GM19468 (cell line): ENCODE measurements at regions not wholly inside any gene's neighbourhood (a gene's known extent, or its start where the extent isn't known, plus 50 kb on each side); places are given as distances from the start of the nearest gene placed in this dataset.
"Not testable (repeated sequence)": the region's sequence is repeated elsewhere in the genome, so short reads cannot be mapped to it uniquely, and the experiment has no call there.

ENCODE experiments used
- ATAC-seq: cut with Tn5 transposase; IDR thresholded peaks from one replicate; pipeline ENCODE4 v1.9.1; 2021; ENCODE audit warnings: mild to moderate bottlenecking, moderate library complexity, moderate number of reproducible peaks; ENCODE audit not compliant: unreplicated experiment; ENCODE audit errors: extremely low read depth

DNA sequence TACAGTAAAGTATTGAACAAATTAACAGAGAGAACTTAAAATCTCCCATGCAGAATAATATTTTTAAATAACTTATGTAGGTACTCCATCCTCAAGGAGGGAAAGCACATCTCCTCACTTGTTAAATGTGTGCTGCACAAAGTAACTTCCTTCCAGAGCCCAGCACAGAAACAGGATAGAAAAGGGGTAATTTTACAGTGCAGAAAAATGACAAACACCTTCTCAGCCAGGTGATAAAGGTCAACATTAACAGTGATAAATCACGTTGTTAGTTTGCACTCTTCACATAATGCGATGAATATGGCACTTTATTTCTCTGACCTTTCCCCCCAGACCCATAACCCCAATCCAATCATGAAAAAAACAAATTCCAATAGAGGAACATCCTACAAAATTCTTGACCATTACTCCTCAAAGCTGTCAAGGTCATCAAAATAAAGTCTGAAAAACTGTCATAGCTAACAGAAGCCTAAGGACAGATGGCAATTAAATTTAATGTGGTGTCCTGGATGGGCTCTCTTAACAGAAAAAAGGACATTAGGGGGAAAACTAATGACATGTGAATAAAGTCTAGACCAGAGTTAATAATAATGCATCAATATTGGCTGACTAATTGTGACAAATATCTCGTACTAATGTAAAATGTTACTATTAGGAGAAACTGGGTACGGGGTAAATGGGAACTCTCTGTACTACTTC lies 547.4 kb upstream of the AGA start:
- no peak for ATAC-seq

DNA sequence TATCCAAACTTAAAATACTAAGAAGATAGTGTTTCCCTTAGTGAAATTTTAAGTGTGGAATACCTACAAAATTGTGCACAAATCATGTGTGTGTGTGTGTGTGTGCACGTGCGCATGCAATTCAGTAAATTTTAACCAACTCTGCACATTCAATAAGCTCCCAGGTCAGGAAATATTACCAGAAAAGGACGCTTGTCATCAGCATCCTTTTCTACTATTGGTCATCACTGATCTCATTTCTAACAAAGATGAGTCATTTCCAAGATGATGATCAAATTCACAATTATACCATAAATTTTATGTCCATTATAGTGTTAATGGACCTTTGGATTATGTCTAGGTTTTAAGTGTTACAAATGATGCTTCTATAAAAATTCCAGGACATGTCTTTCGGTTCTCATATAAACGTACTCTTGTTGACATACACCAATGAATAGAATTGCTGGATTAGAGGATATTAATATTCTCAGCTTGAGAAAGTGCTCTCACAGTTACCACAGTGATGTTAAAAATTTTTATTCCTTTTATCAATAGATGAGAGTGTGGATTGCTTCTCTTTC lies 560.9 kb upstream of the AGA start:
- no peak for ATAC-seq

DNA sequence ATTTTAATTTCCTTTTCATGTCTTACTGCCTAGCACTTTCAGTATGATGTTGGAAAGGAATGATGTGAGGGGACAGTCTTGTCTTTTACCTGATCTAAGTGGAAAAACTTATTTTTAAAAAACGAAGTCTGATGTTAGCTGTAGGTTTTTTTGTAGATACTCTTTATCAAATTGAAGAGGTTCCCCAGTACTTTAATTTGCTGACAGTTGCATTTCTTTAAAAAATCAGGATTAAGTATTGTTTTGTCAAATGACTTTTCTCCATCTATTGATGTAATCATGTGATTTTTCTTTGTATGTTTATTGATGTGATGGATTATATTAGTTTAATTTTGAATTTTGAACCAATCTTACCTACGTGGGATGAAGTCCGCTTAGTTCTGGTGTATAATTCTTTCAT lies 568.4 kb upstream of the AGA start:
- no peak for ATAC-seq

DNA sequence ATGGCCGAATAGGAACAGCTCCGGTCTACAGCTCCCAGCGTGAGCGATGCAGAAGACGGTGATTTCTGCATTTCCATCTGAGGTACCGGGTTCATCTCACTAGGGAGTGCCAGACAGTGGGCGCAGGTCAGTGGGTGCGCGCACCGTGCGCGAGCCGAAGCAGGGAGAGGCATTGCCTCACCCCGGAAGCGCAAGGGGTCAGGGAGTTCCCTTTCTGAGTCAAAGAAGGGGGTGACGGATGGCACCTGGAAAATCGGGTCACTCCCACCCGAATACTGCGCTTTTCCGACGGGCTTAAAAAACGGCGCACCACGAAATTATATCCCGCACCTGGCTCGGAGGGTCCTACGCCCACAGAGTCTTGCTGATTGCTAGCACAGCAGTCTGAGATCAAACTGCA lies 572.8 kb upstream of the AGA start:
- not testable (repeated sequence) for ATAC-seq

DNA sequence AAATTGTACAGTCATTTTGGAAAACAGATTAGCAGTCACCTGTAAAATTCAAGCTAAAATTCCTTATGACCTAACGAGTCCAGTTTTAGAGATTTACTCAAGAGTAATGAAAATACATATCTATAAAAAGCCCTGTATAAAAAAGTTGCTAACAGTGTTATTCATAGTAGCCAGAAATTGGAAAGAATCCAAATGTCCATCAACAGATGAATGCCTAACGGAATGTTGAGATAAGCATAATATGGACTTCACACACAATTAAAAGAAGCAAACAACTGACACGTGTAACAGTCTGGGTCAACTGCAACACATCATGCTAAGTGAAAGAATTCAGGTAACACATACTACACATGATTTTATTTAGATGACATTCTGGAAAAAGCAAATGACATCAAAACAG lies 584.8 kb upstream of the AGA start:
- ATAC-seq: no peak

DNA sequence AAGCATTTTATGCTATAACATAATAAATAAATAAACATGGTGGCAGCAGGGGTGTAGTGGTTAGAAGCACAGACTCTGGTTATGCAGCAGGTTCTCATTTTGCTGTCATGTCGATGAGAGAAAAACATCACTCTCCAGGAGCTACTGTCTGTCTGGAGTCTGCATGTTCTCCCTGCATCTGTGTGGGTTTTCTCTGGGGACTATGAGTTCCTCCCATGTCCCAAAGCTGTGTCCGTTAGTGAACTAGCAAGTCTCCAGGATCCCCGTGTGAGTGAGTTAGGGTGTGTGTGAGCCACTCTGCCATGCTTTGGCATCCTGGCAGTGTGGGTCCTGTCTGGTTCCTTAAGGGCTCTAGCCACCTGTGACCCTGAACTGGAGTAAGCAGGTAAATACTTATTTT lies 585.6 kb upstream of the AGA start:
- ATAC-seq: no peak

- no peak for ATAC-seq
These were observed 586.2 kb upstream of the AGA start for GRCh38 chr4:178028481-178028880.

- no peak for ATAC-seq
These were observed 595.4 kb upstream of the AGA start for GRCh38 chr4:178037459-178038214.

DNA sequence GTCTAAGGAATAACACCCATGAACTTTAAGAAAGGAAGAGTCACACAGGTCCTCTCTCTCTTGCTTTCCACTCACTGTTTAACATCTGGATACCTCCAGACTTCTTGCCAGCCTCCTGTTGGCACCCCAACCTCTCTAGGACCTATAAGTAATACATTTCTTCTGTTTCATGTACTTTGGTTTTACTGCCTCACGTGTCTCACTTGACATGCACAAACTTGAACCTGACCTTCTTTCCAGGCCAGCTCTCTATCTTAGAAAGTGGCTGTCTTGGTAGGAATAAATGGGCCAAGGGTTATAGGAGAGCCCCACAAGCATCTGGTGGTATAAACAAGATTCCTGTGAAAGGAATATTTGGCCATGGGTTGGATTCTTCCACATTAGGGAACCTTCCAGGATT lies 614.8 kb upstream of the AGA start:
- no peak for ATAC-seq

- ATAC-seq: no peak
These were observed 621.3 kb upstream of the AGA start for GRCh38 chr4:178063568-178063967.

- no peak for ATAC-seq
These were observed 624.2 kb upstream of the AGA start for GRCh38 chr4:178066338-178066941.

GRCh38 chr4:178068136-178068535 lies 625.9 kb upstream of the AGA start:
- no peak for ATAC-seq

GRCh38 chr4:178070163-178070562 lies 627.9 kb upstream of the AGA start:
- no peak for ATAC-seq

DNA sequence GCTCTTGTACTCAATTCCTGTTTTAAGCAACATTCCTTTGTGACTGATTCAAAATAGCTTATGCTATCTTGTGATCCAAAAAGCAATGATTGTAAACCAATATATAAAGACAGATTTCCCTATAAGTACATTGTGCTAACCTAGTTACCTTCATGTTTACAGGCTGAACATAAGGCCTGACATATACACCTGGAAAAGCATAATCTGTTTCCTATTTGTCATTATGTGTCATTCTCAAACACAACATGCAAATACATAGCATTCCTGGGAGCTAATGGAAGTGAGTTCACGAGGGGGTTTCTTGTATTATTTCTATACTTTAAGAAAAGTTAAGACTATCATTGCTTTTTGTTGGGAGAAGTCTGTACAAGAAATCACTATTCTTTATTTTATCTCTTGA lies 638.1 kb upstream of the AGA start:
- no peak for ATAC-seq

GRCh38 chr4:178081176-178081575 lies 638.9 kb upstream of the AGA start:
- ATAC-seq: no peak

GRCh38 chr4:178081896-178082295 lies 639.7 kb upstream of the AGA start:
- no peak for ATAC-seq

DNA sequence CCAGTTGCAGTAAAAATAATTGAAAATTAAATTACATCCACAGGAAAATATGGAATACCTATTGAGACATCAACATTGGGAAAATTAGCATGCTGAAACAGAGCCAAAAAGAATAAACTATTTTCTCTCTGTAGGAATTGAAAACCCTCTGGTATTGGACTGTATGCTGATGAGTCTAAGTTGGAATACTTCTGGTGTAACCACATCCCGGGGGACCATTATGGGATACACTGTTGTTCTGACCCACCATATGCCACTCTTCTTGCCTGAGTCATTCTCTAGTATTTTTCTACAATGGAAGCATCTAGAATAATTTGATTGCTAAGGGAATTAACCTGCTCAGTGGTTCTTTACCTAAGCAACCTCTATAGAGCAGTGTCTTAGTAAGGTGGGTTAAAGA lies 640.7 kb upstream of the AGA start:
- ATAC-seq: no peak

- no peak for ATAC-seq
These were observed 641.7 kb upstream of the AGA start for GRCh38 chr4:178083968-178084367.

- no peak for ATAC-seq
These were observed 644.1 kb upstream of the AGA start for GRCh38 chr4:178086320-178086719.

GRCh38 chr4:178090640-178091411 lies 648.6 kb upstream of the AGA start:
- ATAC-seq: no peak
